Ishikawa (cell line): ENCODE measurements at regions not wholly inside any gene's neighbourhood (a gene's known extent, or its start where the extent isn't known, plus 50 kb on each side); places are given as distances from the start of the nearest gene placed in this dataset.

Experiments used
- CEBPB ChIP-seq: IDR thresholded peaks from 2 replicates; pipeline ENCODE4 v1.6.1; 2012
- CREB1 ChIP-seq: IDR thresholded peaks from 2 replicates; pipeline ENCODE4 v1.6.1; 2012; ENCODE audit warnings: low read depth
- EGR1 ChIP-seq: IDR thresholded peaks from 2 replicates; pipeline ENCODE4 v1.6.1; 2012
- EP300 ChIP-seq: IDR thresholded peaks from 2 replicates; pipeline ENCODE4 v1.6.1; 2012; ENCODE audit warnings: borderline replicate concordance
- FOXM1 ChIP-seq: IDR thresholded peaks from 2 replicates; pipeline ENCODE4 v1.6.1; 2012; ENCODE audit warnings: low read depth, borderline replicate concordance
- MAX ChIP-seq: IDR thresholded peaks from 2 replicates; pipeline ENCODE4 v1.6.1; 2012
- NFIC ChIP-seq: IDR thresholded peaks from 2 replicates; pipeline ENCODE4 v1.6.1; 2012
- RAD21 ChIP-seq: IDR thresholded peaks from 2 replicates; pipeline ENCODE4 v1.6.1; 2012; ENCODE audit warnings: low read depth
- TAF1 ChIP-seq: IDR thresholded peaks from 2 replicates; pipeline ENCODE4 v1.6.1; 2012; ENCODE audit warnings: low read depth, mild to moderate bottlenecking
- TCF12 ChIP-seq: IDR thresholded peaks from 2 replicates; pipeline ENCODE4 v1.6.1; 2012; ENCODE audit warnings: low read depth
- TEAD4 ChIP-seq: IDR thresholded peaks from 2 replicates; pipeline ENCODE4 v1.6.1; 2012
- YY1 ChIP-seq: IDR thresholded peaks from 2 replicates; pipeline ENCODE4 v1.6.1; 2012; ENCODE audit warnings: low read depth
- ZBTB7A ChIP-seq: IDR thresholded peaks from 2 replicates; pipeline ENCODE4 v1.6.1; 2012; ENCODE audit warnings: low read depth
- TF ChIP-seq, protein P1 (sequence below): IDR thresholded peaks from 2 replicates; pipeline ENCODE4 v1.6.1; 2012
- TF ChIP-seq, protein P2 (sequence below): IDR thresholded peaks from 2 replicates; pipeline ENCODE4 v1.6.1; 2012; ENCODE audit warnings: low read depth, mild to moderate bottlenecking

DNA sequence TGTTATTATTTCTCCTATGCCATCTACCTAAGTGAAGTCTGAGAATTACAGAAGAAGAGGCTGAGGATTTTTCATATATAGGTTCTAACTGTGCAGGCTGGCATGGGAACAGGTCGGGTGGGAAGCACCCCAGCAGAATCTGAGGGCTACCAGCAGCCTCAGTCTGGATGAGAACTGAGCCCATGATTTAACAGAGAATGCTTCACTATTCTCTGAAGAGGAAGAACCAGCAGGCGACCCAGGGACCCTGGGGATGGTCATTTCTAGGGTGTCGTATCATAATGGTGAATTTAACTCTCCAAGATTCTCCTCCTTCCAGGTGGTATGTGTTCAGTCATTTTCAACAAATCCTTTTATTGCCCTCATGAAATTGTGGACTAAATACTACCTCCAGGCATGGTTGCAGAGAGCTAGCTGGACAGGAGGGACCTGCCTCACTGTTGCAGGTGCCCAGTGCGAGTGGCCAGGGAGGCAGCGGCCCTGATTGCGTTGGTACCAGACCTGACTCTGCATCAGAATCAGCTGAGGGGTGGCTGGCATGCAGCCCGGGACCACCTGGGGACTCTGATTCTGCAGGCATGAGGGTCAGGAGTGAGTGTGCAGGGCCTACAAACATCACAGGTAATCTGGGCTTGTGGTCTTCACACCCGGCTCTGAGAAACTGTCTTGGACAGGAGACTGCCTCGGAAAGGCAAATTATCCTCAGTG lies 272.2 kb downstream of the TSN start:
- no peak for TF ChIP-seq MAX
- no peak for TF ChIP-seq EP300
- TF ChIP-seq NFIC: no peak
- TF ChIP-seq CREB1: no peak
- TF ChIP-seq CEBPB: no peak

- TF ChIP-seq, protein P1, sequence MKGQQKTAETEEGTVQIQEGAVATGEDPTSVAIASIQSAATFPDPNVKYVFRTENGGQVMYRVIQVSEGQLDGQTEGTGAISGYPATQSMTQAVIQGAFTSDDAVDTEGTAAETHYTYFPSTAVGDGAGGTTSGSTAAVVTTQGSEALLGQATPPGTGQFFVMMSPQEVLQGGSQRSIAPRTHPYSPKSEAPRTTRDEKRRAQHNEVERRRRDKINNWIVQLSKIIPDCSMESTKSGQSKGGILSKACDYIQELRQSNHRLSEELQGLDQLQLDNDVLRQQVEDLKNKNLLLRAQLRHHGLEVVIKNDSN: no peak
- TF ChIP-seq CREB1 (no peak), EGR1 (no peak), TEAD4 (peak; percentile 59)
Observed at GRCh38 chr2:122028371-122029100, 273.1 kb downstream of the TSN start.

DNA sequence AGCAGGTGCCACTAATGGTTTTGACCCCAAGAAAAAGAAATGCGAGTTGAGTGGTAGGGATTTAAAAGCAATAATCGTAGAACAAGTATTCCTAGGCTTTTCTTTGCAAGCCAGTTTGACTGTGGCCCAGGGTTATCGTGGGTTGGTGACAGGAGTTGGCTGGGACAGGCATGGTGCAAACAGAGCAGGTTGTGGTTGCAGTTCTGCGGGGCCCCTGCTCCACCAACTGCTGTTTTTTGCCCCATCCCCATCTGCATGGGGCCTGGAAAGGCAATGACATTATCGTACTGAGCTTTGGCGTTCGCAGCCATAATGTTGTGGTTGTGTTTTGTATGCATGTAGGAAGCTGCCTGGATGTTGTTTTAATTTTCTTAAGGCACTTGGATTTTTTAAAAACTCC lies 274.0 kb downstream of the TSN start:
- no peak for TF ChIP-seq NFIC
- TF ChIP-seq, protein P1: no peak
- no peak for TF ChIP-seq YY1
- TF ChIP-seq FOXM1: no peak
- no peak for TF ChIP-seq EP300
- no peak for TF ChIP-seq TAF1
- TF ChIP-seq CEBPB: no peak
- no peak for TF ChIP-seq TCF12
- TF ChIP-seq, protein P2, sequence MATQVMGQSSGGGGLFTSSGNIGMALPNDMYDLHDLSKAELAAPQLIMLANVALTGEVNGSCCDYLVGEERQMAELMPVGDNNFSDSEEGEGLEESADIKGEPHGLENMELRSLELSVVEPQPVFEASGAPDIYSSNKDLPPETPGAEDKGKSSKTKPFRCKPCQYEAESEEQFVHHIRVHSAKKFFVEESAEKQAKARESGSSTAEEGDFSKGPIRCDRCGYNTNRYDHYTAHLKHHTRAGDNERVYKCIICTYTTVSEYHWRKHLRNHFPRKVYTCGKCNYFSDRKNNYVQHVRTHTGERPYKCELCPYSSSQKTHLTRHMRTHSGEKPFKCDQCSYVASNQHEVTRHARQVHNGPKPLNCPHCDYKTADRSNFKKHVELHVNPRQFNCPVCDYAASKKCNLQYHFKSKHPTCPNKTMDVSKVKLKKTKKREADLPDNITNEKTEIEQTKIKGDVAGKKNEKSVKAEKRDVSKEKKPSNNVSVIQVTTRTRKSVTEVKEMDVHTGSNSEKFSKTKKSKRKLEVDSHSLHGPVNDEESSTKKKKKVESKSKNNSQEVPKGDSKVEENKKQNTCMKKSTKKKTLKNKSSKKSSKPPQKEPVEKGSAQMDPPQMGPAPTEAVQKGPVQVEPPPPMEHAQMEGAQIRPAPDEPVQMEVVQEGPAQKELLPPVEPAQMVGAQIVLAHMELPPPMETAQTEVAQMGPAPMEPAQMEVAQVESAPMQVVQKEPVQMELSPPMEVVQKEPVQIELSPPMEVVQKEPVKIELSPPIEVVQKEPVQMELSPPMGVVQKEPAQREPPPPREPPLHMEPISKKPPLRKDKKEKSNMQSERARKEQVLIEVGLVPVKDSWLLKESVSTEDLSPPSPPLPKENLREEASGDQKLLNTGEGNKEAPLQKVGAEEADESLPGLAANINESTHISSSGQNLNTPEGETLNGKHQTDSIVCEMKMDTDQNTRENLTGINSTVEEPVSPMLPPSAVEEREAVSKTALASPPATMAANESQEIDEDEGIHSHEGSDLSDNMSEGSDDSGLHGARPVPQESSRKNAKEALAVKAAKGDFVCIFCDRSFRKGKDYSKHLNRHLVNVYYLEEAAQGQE: no peak
- TF ChIP-seq ZBTB7A: no peak

DNA sequence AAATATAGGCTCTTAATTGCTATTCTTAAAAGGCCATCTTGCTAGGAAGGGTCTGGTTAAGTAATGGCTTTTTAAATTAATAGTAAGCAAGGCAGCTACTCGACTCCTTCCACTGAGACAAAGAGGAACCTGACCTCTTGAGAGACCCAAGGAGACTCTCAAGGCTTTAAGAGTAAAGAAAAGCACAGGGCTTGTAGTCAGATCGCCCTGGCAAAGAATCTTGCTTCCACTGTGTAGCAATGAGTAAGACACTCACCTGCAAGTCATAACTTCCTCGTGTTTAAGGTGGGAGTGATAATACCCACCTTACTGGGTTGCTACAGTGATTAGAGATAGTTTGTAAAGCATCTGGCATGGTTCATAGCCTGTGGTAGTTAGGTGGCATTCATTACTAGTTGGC lies 274.5 kb downstream of the TSN start:
- TF ChIP-seq RAD21 (no peak), YY1 (no peak), ZBTB7A (no peak), EP300 (no peak), CEBPB (no peak), FOXM1 (no peak), MAX (no peak), NFIC (no peak), CREB1 (no peak), TAF1 (no peak), EGR1 (no peak), TEAD4 (no peak)
- TF ChIP-seq, protein P1: no peak

DNA sequence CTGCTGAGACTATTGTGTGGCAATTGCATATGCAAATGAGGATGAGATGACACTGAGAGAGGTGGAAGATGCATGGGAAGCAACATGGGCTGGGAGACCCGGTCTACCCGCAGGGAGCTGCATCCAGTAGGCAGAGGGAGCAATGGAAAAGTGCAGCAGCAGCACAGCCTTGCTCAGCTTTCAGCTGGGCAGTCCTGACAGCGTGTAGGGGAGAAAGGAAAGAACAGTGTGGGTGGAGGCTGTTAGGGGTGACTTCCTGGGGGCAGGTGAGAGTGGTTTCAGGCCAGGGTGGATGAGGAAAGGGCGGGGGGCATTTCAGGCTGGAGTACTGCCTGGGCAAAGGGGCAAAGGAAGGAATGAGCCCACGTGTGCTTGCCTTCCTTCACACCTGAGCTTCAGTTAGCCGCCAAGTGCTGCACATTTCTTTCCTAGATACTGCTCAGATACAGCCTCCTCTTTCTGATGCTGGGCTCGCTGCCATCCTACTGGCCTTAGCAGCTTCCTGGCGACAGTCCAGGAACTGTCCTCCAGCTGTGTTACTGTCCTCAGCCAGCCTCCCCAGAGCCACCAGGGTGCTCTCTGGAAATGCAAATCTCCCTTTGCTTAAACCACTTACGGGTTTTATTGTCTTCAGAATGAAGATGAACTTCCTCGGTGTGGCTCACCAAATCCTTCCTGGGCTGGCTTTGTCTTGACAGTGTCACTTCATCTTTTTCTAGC lies 276.3 kb downstream of the TSN start:
- 0 out of 2 replicates have a peak, but pooled peaks have one; percentile 30 for TF ChIP-seq MAX
- TF ChIP-seq TAF1: no peak
- TF ChIP-seq TEAD4: no peak

GRCh38 chr2:122032264-122032645 lies 276.8 kb downstream of the TSN start:
- TF ChIP-seq EP300: no peak
- no peak for TF ChIP-seq CEBPB
- no peak for TF ChIP-seq EGR1

GRCh38 chr2:122033778-122034177 lies 278.3 kb downstream of the TSN start:
- TF ChIP-seq, protein P2: no peak
- TF ChIP-seq FOXM1 (no peak), CEBPB (no peak), RAD21 (no peak)
